ENCODE measurements at regions not wholly inside any gene's neighbourhood (a gene's known extent, or its start where the extent isn't known, plus 50 kb on each side); places are given as distances from the start of the nearest gene placed in this dataset.

- H3K27me3 ChIP-seq (ENCODE audit: control insufficient read depth, insufficient read depth, low read length): no peaks in the 10 kb centered on the region
- H3K9ac ChIP-seq (ENCODE audit: low read depth, low read length): 0 out of 2 replicates have a peak overlapping the region, but pooled peaks have one; percentile 11
- peaks cover 3% of the 10 kb centered on the region; the same call in 1 of the 2 replicates for H3K9me1 ChIP-seq (ENCODE audit: insufficient read depth, low read length)
- no TSS peak for BruUV-seq (replicated peaks)
- TF ChIP-seq FOS (IDR thresholded peaks at IDR 0.05; ENCODE audit: low read depth, low read length) (0 out of 2 replicates have a peak, but pooled peaks have one; percentile 33), CEBPB (IDR thresholded peaks at IDR 0.05; ENCODE audit: low read depth, low read length) (peak; percentile 92), POLR2A (IDR thresholded peaks at IDR 0.05; ENCODE audit: low read depth, low read length) (no peak)
- H3K4ac ChIP-seq (ENCODE audit: low read depth, low read length): peak overlapping the region; percentile 68; the same call in 1 of the 2 replicates
- peak overlapping the region; percentile 83; the same call in 1 of the 3 replicates for H2BK15ac ChIP-seq (ENCODE audit: low read depth, low read length)
- no peaks in the 10 kb centered on the region for H4K20me1 ChIP-seq (ENCODE audit: insufficient read depth, low read length)
- peak; percentile 12; the same call in 1 of the 2 replicates for ATAC-seq (ENCODE audit: low read depth)
- peak overlapping the region; percentile 85 for H2BK120ac ChIP-seq (ENCODE audit: low read depth, low read length)
- peaks cover 8% of the 10 kb centered on the region for H3K4me1 ChIP-seq (ENCODE audit: control insufficient read depth, insufficient read depth, low read length)
- in situ Hi-C loops (cut with MboI; ENCODE audit: low sequenced_read_pairs): no loop called here
- H2AK9ac ChIP-seq (replicated peaks; ENCODE audit: low read depth, low read length, poor library complexity): no peak overlapping the region
- intact Hi-C loops (cut with micrococcal nuclease): loop anchor here (5.0 kb wide), 1 partner anchor 41 kb away; no protein-coding TSS in a partner anchor
- no peaks in the 10 kb centered on the region for H3K79me1 ChIP-seq (ENCODE audit: low read depth in 1 of 2, low read length in 2 of 2)
- peak overlapping the region; percentile 94 for H2AK5ac ChIP-seq (ENCODE audit: low read depth, low read length)
- H4K91ac ChIP-seq (ENCODE audit: insufficient read depth, low read depth, low read length): peak overlapping the region; percentile 82; the same call in 1 of the 2 replicates
- WGBS, 2 experiments (ENCODE audit: extremely low coverage in 2 of 2, insufficient read length in 1 of 2): no CpG with 5 or more reads among the region's 7 CpGs
- peak overlapping the region; percentile 77 for H3K27ac ChIP-seq (ENCODE audit: insufficient read depth, low read length)
- peak overlapping the region; percentile 70 to 75 for H4K8ac ChIP-seq (ENCODE audit: low read depth in 2 of 2, low read length in 2 of 2)
- ChIA-PET POLR2A (ENCODE audit: unreplicated experiment) (no interaction called here), CTCF (interaction anchor here (0.5 kb wide), 1 partner anchor 10 kb away, joined by 3 read pairs; no protein-coding TSS in a partner anchor)
- peak overlapping the region; percentile 50; the same call in 1 of the 2 replicates for H3K4me2 ChIP-seq (ENCODE audit: low read depth, low read length)
- peak overlapping the region; percentile 87 for H4K5ac ChIP-seq (ENCODE audit: low read depth, low read length)
- H2AFZ ChIP-seq (replicated peaks; ENCODE audit: low read length, poor library complexity): no peak overlapping the region
- peak; percentile 67 for DNase-seq
- peak overlapping the region; percentile 92 for H3K18ac ChIP-seq (ENCODE audit: low read depth, low read length)
- H2BK5ac ChIP-seq (ENCODE audit: low read depth, low read length, poor library complexity, severe bottlenecking): peak overlapping the region; percentile 85
- dilution Hi-C loops (cut with HindIII; ENCODE audit: low sequenced_read_pairs, unreplicated experiment): no loop called here
- peak overlapping the region; percentile 78; the same call in 1 of the 2 replicates for H3K14ac ChIP-seq (replicated peaks; ENCODE audit: low read depth, low read length)
- no peaks in the 10 kb centered on the region for H3K36me3 ChIP-seq (ENCODE audit: control insufficient read depth, insufficient read depth, low read length)
- H3K4me3 ChIP-seq (ENCODE audit: insufficient read depth, low read depth, low read length): no peak overlapping the region
- peak overlapping the region; percentile 86; the same call in 1 of the 2 replicates for H2BK20ac ChIP-seq (ENCODE audit: low read depth, low read length)
- peak overlapping the region; percentile 22; the same call in 1 of the 2 replicates for H3K56ac ChIP-seq (ENCODE audit: extremely low read depth, insufficient read depth, low read length)
- H3K9me3 ChIP-seq (ENCODE audit: control insufficient read depth, insufficient read depth, low read length): 0 out of 2 replicates have a peak, but pooled peaks cover 2% of the 10 kb centered on the region
- H3K23ac ChIP-seq (ENCODE audit: low read depth, low read length): no peak overlapping the region
Measured at GRCh38 chr10:10786109-10787090, 231.3 kb upstream of the CELF2 start.

All from IMR-90 (cell line).